Urinary bladder (tissue), 3 donors: ENCODE measurements at regions not wholly inside any gene's neighbourhood (a gene's known extent, or its start where the extent isn't known, plus 50 kb on each side); places are given as distances from the start of the nearest gene placed in this dataset.

ENCODE experiments used
- DNase-seq: peaks from one replicate; pipeline ENCODE4 v3.0.0-alpha.2; 2015; ENCODE audit errors: extremely low spot score
- H3K27ac ChIP-seq: one replicate; pipeline ENCODE4 v1.5.1; 2013; ENCODE audit warnings: low read depth, mild to moderate bottlenecking, moderate library complexity
- H3K36me3 ChIP-seq: one replicate; pipeline ENCODE4 v1.6.1; 2013; ENCODE audit warnings: mild to moderate bottlenecking, moderate library complexity; ENCODE audit not compliant: insufficient read depth
- H3K4me1 ChIP-seq: one replicate; pipeline ENCODE4 v1.6.1; 2013; ENCODE audit warnings: mild to moderate bottlenecking, moderate library complexity; ENCODE audit not compliant: insufficient read depth
- H3K4me3 ChIP-seq: one replicate; pipeline ENCODE4 v1.5.1; 2013; ENCODE audit warnings: low read depth, low read length
- WGBS: extraction: QIAGEN DNeasy Blood & Tissue Kit; methylation state at CpG from one replicate; pipeline ENCODE4 v1.1.7; 2013; 5-methylcytosine and 5-hydroxymethylcytosine counted together
- donor health status: healthy with polysubstance abuse.
- donor health status: healthy.

DNA sequence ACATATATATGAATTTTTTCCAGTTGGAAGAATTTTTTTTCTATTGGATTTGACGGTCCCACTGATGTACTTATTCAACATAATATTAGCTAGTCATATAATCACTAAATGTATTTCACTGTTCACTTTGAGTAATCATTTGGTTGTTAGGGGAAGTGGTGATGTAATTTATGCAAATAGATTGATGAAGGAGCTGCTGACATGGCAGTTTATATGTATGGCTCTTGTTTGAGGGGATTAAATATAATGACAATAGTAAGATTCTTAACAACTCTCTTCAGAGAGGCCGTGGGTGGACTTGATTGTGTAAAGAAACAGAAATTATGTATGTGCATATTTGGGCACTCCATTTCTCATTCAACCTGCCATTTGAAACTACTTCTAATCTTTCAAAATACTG, 653.6 kb upstream of the ADGRL4 start:
- H3K27ac ChIP-seq: no peak overlapping the region
- H3K4me1 ChIP-seq: no peaks in the 10 kb centered on the region
- 75% methylated on average over 2 of the region's 2 CpGs for WGBS
- no peak for DNase-seq
- no peak overlapping the region for H3K4me3 ChIP-seq
- H3K36me3 ChIP-seq: no peaks in the 10 kb centered on the region

DNA sequence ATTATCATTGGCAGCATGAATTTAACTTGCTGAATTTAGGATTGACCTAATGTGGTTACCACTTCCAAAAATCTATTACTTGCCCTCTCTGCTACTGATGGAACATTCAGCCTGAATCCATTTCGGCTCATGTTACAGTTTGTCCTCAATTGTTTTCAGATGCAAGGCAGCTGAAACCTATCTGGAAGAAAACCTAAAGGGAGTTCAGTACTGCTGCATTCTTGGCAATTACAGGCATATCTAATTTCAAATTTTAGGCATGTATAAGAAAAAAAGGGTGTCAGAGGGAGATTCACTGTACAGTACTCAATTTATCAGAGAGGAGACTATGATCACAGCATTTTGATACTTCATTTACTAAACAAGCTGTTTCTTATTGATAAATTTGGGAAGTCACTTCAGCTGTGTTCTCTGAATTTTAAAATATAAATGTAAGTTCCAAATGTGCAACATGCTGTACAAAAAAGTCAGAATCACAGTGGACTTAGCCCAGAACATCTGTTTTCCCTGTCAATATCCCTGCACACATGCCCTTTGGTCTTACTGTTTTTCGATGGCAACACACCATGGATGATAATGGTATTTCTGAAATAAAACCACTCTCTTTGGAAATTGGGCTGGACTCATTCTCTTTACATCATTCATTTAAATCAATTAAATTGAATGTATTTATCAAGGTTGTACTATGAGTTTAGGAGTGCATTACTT, 651.6 kb upstream of the ADGRL4 start:
- no peak overlapping the region for H3K27ac ChIP-seq
- DNase-seq: peak; percentile 17
- WGBS: 72% methylated on average over 2 of the region's 2 CpGs
- no peak overlapping the region for H3K4me3 ChIP-seq
- no peaks in the 10 kb centered on the region for H3K36me3 ChIP-seq
- no peaks in the 10 kb centered on the region for H3K4me1 ChIP-seq

DNA sequence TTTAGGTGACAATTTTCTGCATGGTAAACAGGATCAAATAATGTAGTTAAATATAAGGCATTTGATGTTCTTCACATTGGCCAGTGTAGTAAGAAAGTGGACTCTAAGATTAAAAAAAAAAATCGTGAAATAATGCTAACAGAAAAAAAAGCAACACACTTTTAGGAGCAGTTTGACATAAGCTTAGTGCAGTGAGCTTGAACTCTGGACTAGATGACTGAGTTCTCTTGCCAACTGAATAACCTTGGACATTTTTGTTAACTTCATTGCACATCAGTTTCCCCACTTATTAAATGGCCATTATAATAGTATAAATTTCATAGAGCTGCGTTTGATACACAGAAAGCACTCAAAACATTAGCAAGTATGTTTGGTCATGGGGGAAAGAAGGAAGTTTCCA, 649.3 kb upstream of the ADGRL4 start:
- no peak overlapping the region for H3K27ac ChIP-seq
- no peaks in the 10 kb centered on the region for H3K36me3 ChIP-seq
- no peaks in the 10 kb centered on the region for H3K4me1 ChIP-seq
- 72% methylated on average over 2 of the region's 2 CpGs for WGBS
- no peak for DNase-seq
- H3K4me3 ChIP-seq: no peak overlapping the region

DNA sequence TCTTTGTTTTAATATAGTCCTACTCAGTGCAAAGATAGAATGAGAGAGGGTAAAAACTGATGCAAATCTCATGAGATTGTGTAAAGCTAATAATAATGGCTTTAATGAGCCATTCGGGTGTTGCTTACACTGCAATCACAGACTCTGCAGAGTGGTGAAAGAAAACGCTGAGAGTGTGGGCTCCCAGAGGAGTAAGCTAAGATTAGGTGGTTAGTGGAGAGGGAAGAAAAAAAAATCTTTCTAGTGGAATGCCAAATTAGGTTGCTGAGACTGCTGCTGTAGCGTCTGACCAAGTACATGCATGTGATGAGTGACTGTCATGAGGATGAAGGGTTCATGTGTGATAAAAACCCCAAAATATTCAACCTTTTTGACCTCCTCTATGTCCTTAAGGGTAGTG, 645.9 kb upstream of the ADGRL4 start:
- Histone ChIP-seq H3K4me1 (no peaks in the 10 kb centered on the region), H3K4me3 (no peak overlapping the region), H3K27ac (no peak overlapping the region), H3K36me3 (no peaks in the 10 kb centered on the region)
- WGBS: 39% methylated on average over 3 of the region's 3 CpGs
- DNase-seq: no peak

DNA sequence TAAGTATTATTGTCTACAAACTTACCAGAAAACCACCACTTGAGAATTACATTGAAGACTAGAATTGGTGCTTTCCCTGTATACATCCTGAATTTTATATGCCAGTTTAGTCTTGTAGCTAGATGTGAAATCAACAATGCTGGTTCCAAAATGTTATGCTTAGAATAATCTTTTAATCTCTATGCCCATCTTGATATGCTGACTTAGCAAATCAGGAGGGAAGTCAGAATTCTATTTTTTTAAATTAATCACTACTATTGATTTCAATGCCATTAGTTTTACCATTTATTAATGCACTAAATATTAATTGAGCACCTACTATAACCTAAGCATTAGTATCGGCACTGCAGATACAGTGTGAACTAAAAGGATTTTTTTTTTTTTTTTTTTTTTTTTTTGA, 641.6 kb upstream of the ADGRL4 start:
- DNase-seq: no peak
- Histone ChIP-seq H3K36me3 (no peaks in the 10 kb centered on the region), H3K4me1 (no peaks in the 10 kb centered on the region), H3K4me3 (no peak overlapping the region), H3K27ac (no peak overlapping the region)
- 97% methylated on average over 1 of the region's 1 CpG for WGBS

DNA sequence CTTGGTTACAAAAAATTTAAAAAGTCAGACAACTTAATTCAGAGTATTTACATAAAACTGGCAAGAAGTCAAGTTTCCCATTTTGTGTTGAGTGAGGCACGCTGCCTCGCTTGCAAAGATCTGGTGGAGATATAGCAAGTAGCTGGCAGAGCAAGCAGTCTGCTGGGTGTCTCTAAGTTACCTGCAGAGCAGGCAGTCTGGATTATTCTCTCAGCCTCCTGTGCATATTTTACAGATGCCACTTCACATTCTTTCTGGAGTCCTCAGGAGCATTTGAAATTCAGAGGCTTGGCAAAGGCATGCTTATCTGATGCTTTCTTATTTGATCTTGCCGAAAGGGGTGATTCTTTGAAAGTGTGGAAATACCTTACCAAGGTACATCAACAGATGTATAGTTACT, 640.4 kb upstream of the ADGRL4 start:
- DNase-seq: no peak
- Histone ChIP-seq H3K4me3 (no peak overlapping the region), H3K4me1 (no peaks in the 10 kb centered on the region), H3K27ac (no peak overlapping the region), H3K36me3 (no peaks in the 10 kb centered on the region)
- 55% methylated on average over 3 of the region's 3 CpGs for WGBS

DNA sequence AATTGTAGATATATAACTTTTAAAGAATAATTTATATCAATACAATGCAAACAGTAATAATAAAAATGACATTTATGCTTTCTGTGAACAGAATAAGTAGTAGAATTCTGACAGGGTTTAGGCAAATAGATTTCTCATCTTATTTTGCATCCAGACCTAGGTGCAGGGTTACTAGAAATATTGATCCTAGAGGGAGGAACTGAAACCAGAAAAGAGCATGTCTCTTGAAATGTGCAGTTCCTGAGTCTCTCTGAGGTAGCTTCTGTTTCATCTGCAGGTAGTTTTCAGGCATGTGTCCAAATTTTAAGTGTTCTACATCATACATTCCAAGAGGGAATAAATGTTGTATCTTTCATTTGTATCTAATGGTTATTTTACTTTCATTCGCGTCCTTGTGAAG, 631.9 kb upstream of the ADGRL4 start:
- Histone ChIP-seq H3K36me3 (no peaks in the 10 kb centered on the region), H3K4me1 (no peaks in the 10 kb centered on the region), H3K4me3 (no peak overlapping the region), H3K27ac (no peak overlapping the region)
- 83% methylated on average over 2 of the region's 2 CpGs for WGBS
- no peak for DNase-seq

DNA sequence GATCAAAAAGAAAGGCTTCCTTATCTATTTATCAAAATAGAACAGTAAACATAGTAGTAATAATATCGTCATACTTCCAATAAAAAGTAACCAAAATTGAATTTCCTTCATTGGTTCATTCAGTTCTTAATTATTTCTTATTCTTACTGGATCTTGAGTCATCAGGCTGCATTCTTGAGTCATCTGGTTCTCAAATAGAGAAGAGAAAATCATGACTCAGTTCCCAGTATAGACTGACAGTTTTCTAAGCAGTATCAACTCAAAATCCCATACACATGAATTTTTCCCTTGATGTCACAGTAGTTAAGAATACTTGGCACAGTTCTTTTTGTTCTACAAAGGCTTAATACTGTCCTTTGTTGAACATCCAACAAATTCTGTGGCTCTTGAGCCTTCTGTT, 626.9 kb upstream of the ADGRL4 start:
- H3K27ac ChIP-seq: no peak overlapping the region
- no peaks in the 10 kb centered on the region for H3K36me3 ChIP-seq
- WGBS: 89% methylated on average over 1 of the region's 1 CpG
- no peaks in the 10 kb centered on the region for H3K4me1 ChIP-seq
- DNase-seq: no peak
- no peak overlapping the region for H3K4me3 ChIP-seq

DNA sequence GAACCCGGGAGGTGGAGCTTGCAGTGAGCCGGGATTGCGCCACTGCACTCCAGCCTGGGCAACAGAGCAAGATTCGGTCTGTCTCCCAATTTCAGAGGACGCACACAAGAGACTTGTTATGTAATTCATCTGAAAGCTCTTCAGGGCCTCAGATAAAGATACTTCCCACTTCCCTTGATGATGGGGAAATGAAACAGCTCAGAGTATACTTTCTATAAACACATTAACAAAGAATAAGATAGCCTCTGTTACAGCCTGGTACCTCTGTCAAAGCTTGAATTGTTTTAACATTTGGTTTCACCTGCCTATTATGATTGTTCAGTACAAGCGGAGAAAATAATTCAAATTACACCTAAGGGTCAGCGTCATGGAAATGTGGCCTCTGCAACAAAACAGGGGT, 622.9 kb upstream of the ADGRL4 start:
- 93% methylated on average over 7 of the region's 7 CpGs for WGBS
- Histone ChIP-seq H3K4me1 (no peaks in the 10 kb centered on the region), H3K4me3 (no peak overlapping the region), H3K36me3 (no peaks in the 10 kb centered on the region), H3K27ac (no peak overlapping the region)
- no peak for DNase-seq

DNA sequence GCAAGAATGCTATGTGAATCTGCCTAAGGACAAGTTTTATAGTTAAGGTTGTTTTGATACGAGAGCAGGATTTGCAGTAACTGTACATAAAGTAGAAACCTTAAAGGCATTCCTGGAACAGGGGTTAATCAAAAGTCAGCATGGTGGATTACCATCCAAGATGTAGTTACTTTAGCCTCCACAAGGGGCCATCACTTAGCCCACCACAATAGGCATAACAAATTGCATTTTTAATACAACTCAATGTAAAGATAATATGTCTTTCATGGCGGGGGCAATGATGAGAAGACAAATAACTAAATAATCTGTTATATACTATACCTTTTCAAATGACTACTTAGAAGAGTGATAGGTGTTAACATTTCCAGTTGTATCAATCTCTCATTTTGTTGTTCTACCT, 611.2 kb upstream of the ADGRL4 start:
- H3K27ac ChIP-seq: no peak overlapping the region
- 80% methylated on average over 2 of the region's 2 CpGs for WGBS

DNA sequence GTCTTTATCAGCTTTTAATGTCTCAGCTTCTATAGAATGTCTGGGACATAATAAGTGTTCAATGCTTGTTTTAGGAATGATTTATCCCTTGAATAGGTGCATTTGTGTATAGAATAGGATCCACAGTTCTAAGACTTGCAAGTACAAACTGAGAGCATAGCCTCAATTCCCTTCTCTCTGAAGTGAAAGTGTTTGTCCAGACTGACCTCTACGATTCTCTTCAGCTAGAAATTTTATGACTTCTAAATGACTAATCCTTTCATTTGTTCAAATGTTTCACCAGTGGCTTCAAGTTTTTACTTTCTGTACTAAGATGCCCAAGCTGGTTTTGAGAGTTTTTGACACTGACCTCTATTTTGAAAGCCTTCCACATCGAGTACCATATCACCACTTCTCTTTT, 608.2 kb upstream of the ADGRL4 start:
- H3K4me3 ChIP-seq: no peak overlapping the region
- WGBS: 50% methylated on average over 2 of the region's 2 CpGs
- H3K4me1 ChIP-seq: no peaks in the 10 kb centered on the region
- H3K27ac ChIP-seq: no peak overlapping the region
- no peak for DNase-seq
- no peaks in the 10 kb centered on the region for H3K36me3 ChIP-seq

More for the DNA sequence above, 611.2 kb upstream of the ADGRL4 start:
- Histone ChIP-seq H3K36me3 (no peaks in the 10 kb centered on the region), H3K4me1 (no peaks in the 10 kb centered on the region), H3K4me3 (no peak overlapping the region)
- no peak for DNase-seq

DNA sequence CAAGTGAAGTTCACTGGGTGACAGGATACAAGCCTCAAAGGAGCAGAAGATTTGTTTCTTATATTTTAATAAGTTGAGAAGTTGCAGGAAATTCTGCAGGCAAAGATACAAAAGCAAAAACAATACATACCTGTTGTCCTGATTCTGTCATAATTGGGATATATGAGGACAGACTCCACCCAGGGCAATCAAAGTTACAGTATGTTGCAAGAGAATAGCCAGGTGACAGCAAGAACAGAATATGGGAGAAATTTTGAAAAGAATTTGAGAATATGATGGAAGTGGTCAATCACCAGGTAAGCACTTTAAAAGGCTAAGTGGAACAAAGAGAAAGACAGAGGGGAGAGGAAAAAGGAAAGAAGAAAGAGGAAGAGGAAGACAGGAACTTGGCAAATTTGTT, 607.6 kb upstream of the ADGRL4 start:
- DNase-seq: no peak
- Histone ChIP-seq H3K36me3 (no peaks in the 10 kb centered on the region), H3K27ac (no peak overlapping the region), H3K4me1 (no peaks in the 10 kb centered on the region), H3K4me3 (no peak overlapping the region)

DNA sequence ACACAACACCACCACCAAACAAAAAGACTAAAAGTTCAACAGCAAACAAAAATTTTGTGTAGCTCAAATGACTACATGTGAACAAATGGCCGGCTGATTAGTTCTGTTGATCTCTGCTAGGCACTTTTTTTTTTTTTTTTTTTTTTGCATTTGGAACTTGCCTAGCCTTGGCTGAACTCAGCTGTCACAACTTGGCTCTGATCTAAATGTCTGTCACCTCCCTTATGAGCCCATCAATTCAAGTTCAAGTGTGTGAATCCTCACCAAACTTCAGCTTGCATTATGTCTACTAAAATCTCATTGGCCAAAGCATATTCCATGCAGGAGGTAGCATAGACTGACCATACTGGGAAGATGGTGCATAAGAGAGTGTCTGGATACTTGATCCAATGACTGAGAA, 606.5 kb upstream of the ADGRL4 start:
- H3K4me3 ChIP-seq: no peak overlapping the region
- H3K27ac ChIP-seq: no peak overlapping the region
- DNase-seq: no peak
- 0% methylated on average over 1 of the region's 1 CpG for WGBS
- H3K36me3 ChIP-seq: no peaks in the 10 kb centered on the region
- no peaks in the 10 kb centered on the region for H3K4me1 ChIP-seq

DNA sequence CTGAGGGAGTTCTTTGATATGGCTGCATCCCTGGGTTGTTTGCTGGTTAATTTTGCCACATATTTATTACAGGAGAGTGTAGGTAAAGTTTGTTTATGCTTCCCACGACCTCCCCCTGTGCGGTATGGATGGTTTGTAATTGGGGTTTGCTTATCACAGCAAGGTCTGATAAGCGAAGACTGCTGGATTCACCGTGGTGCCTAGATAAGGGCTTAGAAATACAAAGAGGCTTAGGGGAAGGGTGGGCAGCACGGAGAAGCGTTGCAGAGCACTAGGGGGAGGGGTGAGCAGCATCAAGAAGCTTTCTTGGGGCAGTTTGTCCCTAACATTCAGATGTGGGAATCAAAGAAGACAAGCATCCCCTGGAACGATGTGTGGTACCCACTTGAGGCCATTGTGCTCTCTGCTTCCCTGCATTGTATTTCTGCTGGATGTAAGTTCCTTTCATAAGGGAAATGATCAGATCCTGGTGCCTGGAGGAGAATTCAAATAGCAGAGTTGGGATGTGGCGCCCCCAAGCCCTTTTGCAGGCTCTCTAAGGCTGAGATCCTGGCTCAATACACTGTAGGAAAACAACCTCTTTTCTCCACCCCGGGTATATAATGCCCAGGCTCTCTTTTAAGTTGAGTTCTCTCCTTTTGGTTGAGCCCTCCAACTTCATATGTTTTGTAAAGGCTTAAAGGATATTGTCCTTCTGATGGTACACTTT, 598.1 kb upstream of the ADGRL4 start:
- Histone ChIP-seq H3K27ac (no peak overlapping the region), H3K36me3 (no peaks in the 10 kb centered on the region), H3K4me1 (no peaks in the 10 kb centered on the region), H3K4me3 (no peak overlapping the region)
- no peak for DNase-seq
- 47% methylated on average over 9 of the region's 9 CpGs for WGBS
